ENCODE measurements at regions not wholly inside any gene's neighbourhood (a gene's known extent, or its start where the extent isn't known, plus 50 kb on each side); places are given as distances from the start of the nearest gene placed in this dataset.

GRCh38 chr22:49261616-49262015, 566.1 kb downstream of the BRD1 start:
- Histone ChIP-seq H3K27me3 (ENCODE audit: insufficient read depth, low read length) (no peaks in the 10 kb centered on the region), H3K4me3 (ENCODE audit: low read length) (no peak overlapping the region), H3K9me3 (ENCODE audit: low read depth, low read length) (no peaks in the 10 kb centered on the region), H3K4me1 (ENCODE audit: insufficient read depth, low read length) (no peaks in the 10 kb centered on the region)

DNA sequence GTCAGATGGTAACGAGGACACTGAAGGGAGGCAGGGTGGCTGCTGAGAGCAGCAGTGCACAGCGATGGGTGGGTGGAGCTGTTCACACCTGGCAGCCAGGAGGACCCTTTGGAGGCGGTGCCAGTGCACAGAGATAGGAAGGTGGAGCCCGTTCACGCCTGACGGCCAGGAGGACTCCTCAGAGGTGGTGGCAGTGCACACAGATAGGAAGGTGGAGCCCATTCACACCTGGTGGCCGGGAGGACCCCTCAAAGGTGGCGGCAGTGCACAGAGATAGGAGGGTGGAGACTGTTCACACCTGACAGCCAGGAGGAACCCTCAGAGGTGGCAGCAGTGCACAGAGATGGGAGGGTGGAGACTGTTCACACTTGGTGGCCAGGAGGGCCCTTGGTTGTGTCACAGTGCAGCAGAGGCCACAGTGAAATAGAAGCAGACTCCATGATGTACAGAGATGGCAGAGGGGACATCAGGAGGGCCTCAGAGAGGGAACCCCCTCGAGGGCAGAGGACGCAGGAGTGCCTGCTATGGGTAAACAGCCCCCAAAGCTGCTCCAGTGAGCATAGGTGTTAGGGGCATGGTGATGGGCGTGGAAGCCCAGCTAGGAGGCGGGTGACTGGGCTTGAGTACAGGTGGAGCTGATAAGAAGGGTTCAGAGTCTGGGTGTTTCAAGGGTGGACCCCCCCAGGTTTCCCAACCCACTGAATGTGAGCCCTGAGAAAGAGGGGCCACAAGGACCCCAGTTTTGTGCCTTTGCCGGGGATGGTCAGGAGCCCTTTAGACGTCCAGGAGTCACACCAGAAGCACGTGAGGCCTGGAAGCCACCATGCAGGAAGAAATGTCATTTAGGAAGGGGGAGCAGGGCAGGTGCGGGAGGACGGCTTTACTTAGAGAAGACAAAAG, 566.7 kb downstream of the BRD1 start:
- no peaks in the 10 kb centered on the region for H3K27me3 ChIP-seq (ENCODE audit: insufficient read depth, low read length)
- H3K4me1 ChIP-seq (ENCODE audit: insufficient read depth, low read length) = no peaks in the 10 kb centered on the region
- no peak overlapping the region for H3K4me3 ChIP-seq (ENCODE audit: low read length)
- no peaks in the 10 kb centered on the region for H3K9me3 ChIP-seq (ENCODE audit: low read depth, low read length)

- no peak overlapping the region for H3K4me3 ChIP-seq (ENCODE audit: low read length)
- no peaks in the 10 kb centered on the region for H3K4me1 ChIP-seq (ENCODE audit: insufficient read depth, low read length)
- H3K9me3 ChIP-seq (ENCODE audit: low read depth, low read length) = no peaks in the 10 kb centered on the region
- H3K27me3 ChIP-seq (ENCODE audit: insufficient read depth, low read length) = no peaks in the 10 kb centered on the region
Observed at GRCh38 chr22:49259839-49260615, 567.6 kb downstream of the BRD1 start.

DNA sequence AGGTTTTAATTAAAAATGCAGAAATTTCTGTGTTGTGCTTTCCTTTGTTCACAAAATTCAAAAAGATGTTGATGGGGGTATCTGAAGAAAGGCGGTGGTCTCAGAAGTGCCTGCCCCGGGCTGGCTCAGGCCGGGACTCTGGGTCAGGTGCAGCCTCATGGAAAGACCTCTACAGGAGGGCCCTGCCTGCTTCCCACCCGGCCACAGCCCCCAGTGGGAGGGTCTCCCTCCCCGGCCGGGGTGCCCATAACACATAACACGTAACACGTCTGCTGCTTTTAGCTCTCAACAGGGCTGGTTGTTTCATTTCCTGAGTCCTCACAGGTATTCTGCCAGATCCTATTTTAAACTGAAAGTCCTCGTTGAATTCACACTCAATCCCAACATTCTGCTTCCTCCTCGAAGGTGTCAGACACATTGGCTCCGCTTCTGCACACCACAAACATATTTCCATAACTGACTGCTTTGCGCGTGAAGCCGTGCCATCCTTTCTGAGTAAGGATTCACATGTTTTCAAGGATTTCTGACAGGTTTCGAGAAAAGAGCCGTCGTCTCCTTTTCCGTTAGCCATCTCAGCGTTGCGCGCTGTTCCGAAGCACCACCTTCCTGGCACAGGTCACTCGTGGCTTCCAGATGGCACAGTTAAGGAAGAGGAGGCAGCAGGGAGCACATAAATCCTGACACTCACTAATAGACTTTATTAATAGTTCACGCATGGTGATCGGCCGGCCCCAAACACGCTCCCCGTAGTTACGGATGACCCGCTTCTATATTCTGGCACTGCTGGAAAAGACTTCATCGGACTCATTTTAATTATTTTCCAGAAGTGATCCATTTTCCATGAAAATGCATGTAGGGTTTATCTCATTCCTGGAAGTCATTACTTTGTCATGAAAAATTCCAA, 569.3 kb downstream of the BRD1 start:
- H3K9me3 ChIP-seq (ENCODE audit: low read depth, low read length) = no peaks in the 10 kb centered on the region
- no peaks in the 10 kb centered on the region for H3K27me3 ChIP-seq (ENCODE audit: insufficient read depth, low read length)
- H3K4me1 ChIP-seq (ENCODE audit: insufficient read depth, low read length) = no peaks in the 10 kb centered on the region
- H3K4me3 ChIP-seq (ENCODE audit: low read length) = no peak overlapping the region

DNA sequence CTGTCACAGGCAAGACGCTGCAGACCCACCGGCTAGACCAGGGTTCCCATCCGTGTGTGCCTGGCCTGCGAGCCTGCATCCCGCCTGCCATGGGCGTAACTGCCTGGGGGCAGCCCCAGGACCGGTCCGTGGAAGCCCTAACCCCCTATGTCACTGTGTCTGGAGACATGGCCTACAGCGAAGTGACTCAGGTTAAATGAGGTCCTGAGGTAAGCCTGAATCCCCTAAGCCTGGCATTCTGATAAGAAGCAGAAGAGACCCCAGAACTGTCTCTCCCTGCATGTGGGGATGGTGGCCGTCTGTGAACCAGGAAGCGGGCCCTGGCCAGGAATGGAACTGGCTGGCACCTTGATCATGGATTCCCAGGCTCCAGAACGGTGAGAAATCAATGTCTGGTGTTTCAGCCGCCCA, 570.1 kb downstream of the BRD1 start:
- H3K27me3 ChIP-seq (ENCODE audit: insufficient read depth, low read length) = no peaks in the 10 kb centered on the region
- H3K4me1 ChIP-seq (ENCODE audit: insufficient read depth, low read length) = no peaks in the 10 kb centered on the region
- no peak overlapping the region for H3K4me3 ChIP-seq (ENCODE audit: low read length)
- H3K9me3 ChIP-seq (ENCODE audit: low read depth, low read length) = no peaks in the 10 kb centered on the region

- no peaks in the 10 kb centered on the region for H3K4me1 ChIP-seq (ENCODE audit: insufficient read depth, low read length)
- H3K27me3 ChIP-seq (ENCODE audit: insufficient read depth, low read length) = no peaks in the 10 kb centered on the region
- no peak overlapping the region for H3K4me3 ChIP-seq (ENCODE audit: low read length)
- H3K9me3 ChIP-seq (ENCODE audit: low read depth, low read length) = no peaks in the 10 kb centered on the region
Observed at GRCh38 chr22:49255741-49256318, 571.8 kb downstream of the BRD1 start.

DNA sequence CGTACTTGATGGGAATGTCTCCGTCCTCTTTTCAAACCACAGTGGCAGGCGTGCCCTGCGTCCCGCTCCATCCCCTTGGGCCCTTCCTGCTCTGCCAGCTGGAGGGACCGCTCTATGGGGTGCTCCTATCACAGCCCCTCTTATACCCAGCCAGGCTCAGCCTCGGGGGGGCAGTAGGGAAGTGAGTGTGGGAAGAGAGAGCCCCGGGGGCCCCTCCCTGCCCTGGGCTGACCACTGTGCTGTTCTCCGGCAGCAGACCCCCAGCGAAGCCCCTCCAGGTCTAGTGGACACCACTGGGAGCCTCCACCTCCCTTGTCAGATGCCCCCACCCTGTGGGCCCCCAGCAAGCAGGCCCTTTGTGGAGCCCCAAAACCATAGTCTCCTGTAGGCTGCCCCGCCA, 572.5 kb downstream of the BRD1 start:
- Histone ChIP-seq H3K9me3 (ENCODE audit: low read depth, low read length) (no peaks in the 10 kb centered on the region), H3K27me3 (ENCODE audit: insufficient read depth, low read length) (no peaks in the 10 kb centered on the region), H3K4me3 (ENCODE audit: low read length) (no peak overlapping the region), H3K4me1 (ENCODE audit: insufficient read depth, low read length) (no peaks in the 10 kb centered on the region)

- no peaks in the 10 kb centered on the region for H3K9me3 ChIP-seq (ENCODE audit: low read depth, low read length)
- no peaks in the 10 kb centered on the region for H3K4me1 ChIP-seq (ENCODE audit: insufficient read depth, low read length)
- H3K27me3 ChIP-seq (ENCODE audit: insufficient read depth, low read length) = no peaks in the 10 kb centered on the region
- no peak overlapping the region for H3K4me3 ChIP-seq (ENCODE audit: low read length)
Observed at GRCh38 chr22:49253656-49254055, 574.0 kb downstream of the BRD1 start.

- no peaks in the 10 kb centered on the region for H3K4me1 ChIP-seq (ENCODE audit: insufficient read depth, low read length)
- H3K9me3 ChIP-seq (ENCODE audit: low read depth, low read length) = no peaks in the 10 kb centered on the region
- no peaks in the 10 kb centered on the region for H3K27me3 ChIP-seq (ENCODE audit: insufficient read depth, low read length)
- H3K4me3 ChIP-seq (ENCODE audit: low read length) = no peak overlapping the region
Observed at GRCh38 chr22:49251371-49251770, 576.3 kb downstream of the BRD1 start.

- Histone ChIP-seq H3K9me3 (ENCODE audit: low read depth, low read length) (no peaks in the 10 kb centered on the region), H3K4me3 (ENCODE audit: low read length) (no peak overlapping the region), H3K27me3 (ENCODE audit: insufficient read depth, low read length) (no peaks in the 10 kb centered on the region), H3K4me1 (ENCODE audit: insufficient read depth, low read length) (no peaks in the 10 kb centered on the region)
Observed at GRCh38 chr22:49247194-49247924, 580.3 kb downstream of the BRD1 start.

DNA sequence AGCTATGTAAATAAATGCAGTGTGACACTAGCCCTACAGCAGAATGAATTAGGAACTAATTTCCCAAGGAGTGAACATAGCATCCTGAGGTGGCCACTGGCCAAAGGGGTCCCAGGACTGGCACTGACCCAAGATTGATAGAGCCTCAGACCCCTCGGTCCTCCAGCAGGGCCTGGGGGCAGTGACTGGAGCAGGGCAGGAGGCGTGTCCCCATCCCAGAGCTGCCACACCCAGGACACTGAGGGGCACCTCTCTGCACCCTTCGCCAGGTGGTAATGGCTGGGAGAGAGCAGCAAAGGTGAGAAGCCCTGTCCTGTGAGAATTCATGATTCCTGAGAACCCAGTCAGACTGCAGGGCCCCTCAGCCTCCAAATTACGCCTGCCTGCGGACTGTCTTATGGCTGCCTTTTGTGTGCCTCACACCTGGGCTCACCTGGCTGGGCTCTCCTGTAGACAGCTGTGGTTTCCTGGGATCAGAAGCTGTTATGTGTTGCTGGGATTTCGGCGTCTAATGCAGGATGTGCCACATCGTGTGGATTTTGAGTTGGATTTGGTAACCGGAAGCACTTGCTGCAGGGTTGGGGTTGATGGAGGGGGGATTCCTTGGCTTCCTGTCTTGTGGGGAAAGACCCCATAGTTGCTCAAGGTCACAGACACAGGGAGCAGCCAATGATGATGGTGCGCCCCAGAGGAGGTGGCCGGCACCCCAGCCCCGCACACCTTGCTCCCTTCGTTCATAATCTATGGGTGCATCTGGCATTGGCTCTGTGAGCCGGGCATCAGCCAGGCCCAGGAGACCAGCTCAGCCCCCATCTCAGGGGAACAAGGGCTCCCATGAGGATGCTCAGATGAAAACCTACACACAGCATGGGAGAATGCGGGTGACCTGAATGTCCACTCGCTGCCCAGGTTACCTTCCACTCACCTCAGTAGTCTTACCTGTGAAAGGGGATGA, 582.9 kb downstream of the BRD1 start:
- H3K9me3 ChIP-seq (ENCODE audit: low read depth, low read length) = no peaks in the 10 kb centered on the region
- no peaks in the 10 kb centered on the region for H3K27me3 ChIP-seq (ENCODE audit: insufficient read depth, low read length)
- no peaks in the 10 kb centered on the region for H3K4me1 ChIP-seq (ENCODE audit: insufficient read depth, low read length)

GRCh38 chr22:49243965-49244364, 583.7 kb downstream of the BRD1 start:
- Histone ChIP-seq H3K27me3 (ENCODE audit: insufficient read depth, low read length) (no peaks in the 10 kb centered on the region), H3K4me1 (ENCODE audit: insufficient read depth, low read length) (no peaks in the 10 kb centered on the region), H3K9me3 (ENCODE audit: low read depth, low read length) (no peaks in the 10 kb centered on the region), H3K4me3 (ENCODE audit: low read length) (no peak overlapping the region)

More for the DNA sequence above, 582.9 kb downstream of the BRD1 start:
- no peak overlapping the region for H3K4me3 ChIP-seq (ENCODE audit: low read length)

DNA sequence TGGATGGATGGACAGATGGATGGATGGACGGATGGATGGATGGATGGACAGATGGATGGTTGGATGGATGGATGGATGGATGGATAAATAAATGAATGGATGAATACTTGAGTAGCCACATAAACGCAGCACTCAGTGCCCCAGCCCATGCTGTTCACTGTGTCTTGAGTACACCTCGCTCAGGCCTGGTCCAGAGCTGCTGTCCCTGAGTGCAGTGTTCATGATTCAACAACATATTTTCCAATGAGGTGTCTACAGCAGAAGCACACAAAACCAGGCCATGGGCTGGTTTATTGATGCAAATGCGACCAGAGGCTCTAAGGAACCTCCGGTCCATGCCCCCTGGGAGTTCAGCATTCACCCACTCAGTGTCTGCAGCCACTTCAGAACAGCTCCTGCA, 584.3 kb downstream of the BRD1 start:
- Histone ChIP-seq H3K27me3 (ENCODE audit: insufficient read depth, low read length) (no peaks in the 10 kb centered on the region), H3K9me3 (ENCODE audit: low read depth, low read length) (no peaks in the 10 kb centered on the region), H3K4me1 (ENCODE audit: insufficient read depth, low read length) (no peaks in the 10 kb centered on the region), H3K4me3 (ENCODE audit: low read length) (no peak overlapping the region)

All from mononuclear cell (primary cell).